Fibroblast of peridontal ligament (primary cell): ENCODE measurements at regions not wholly inside any gene's neighbourhood (a gene's known extent, or its start where the extent isn't known, plus 50 kb on each side); places are given as distances from the start of the nearest gene placed in this dataset.
"Not testable (repeated sequence)": the region's sequence is repeated elsewhere in the genome, so short reads cannot be mapped to it uniquely, and the experiment has no call there.

Experiments
- DNase-seq: peaks from one replicate; pipeline ENCODE4 v3.0.0-alpha.2; 2010; ENCODE audit errors: extremely low read depth

- DNase-seq: no peak
Measured at GRCh38 chr3:28139967-28140634, 101.3 kb upstream of the CMC1 start.

- no peak for DNase-seq
Measured at GRCh38 chr3:28140664-28141063, 100.8 kb upstream of the CMC1 start.

- DNase-seq: no peak
Measured at GRCh38 chr3:28149960-28150359, 91.5 kb upstream of the CMC1 start.

- peak; percentile 42 for DNase-seq
Measured at GRCh38 chr3:28150465-28151206, 90.8 kb upstream of the CMC1 start.

GRCh38 chr3:28151207-28151550, 90.2 kb upstream of the CMC1 start:
- no peak for DNase-seq

- DNase-seq: peak; percentile 15
Measured at GRCh38 chr3:28151608-28152228, 89.7 kb upstream of the CMC1 start.

GRCh38 chr3:28155631-28156030, 85.8 kb upstream of the CMC1 start:
- no peak for DNase-seq

- not testable (repeated sequence) for DNase-seq
Measured at GRCh38 chr3:28156599-28156998, 84.8 kb upstream of the CMC1 start.

GRCh38 chr3:28171962-28172361, 69.5 kb upstream of the CMC1 start:
- peak; percentile 6 for DNase-seq

GRCh38 chr3:28172748-28173147, 68.7 kb upstream of the CMC1 start:
- no peak for DNase-seq

GRCh38 chr3:28173836-28174235, 67.6 kb upstream of the CMC1 start:
- DNase-seq: no peak

GRCh38 chr3:28186748-28187147, 54.7 kb upstream of the CMC1 start:
- DNase-seq: no peak

- DNase-seq: no peak
Measured at GRCh38 chr3:28188686-28189085, 52.7 kb upstream of the CMC1 start.

GRCh38 chr3:28191363-28191762, 50.1 kb upstream of the CMC1 start:
- DNase-seq: no peak
